ENCODE measurements at regions not wholly inside any gene's neighbourhood (a gene's known extent, or its start where the extent isn't known, plus 50 kb on each side); places are given as distances from the start of the nearest gene placed in this dataset.

- DNase-seq (ENCODE audit: low read depth, low spot score), result no peak
Observed at GRCh38 chr9:80020056-80020455, 448.3 kb downstream of the TLE4 start.

DNA sequence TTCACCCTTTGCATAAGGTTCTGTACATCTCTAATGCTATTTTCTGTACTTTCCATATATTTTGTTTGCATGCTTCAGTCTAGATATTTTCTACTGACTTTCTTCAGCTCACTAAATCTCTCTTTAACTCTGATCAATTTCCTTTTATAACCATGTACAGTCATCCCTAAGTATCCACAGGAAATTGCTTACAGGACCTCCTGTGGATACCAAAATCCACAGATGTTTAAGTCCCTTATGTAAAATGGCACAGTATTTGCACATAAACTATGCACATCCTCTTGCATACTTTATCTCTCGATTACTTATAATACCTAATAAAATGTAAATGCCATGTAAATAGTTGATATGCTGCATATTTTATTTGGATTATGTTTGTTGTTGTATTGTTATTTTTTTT, 442.1 kb downstream of the TLE4 start:
- peak; percentile 17 for DNase-seq (ENCODE audit: low read depth, low spot score)

- no peak for DNase-seq (ENCODE audit: low read depth, low spot score)
Observed at GRCh38 chr9:80012557-80013330, 441.0 kb downstream of the TLE4 start.

- no peak for DNase-seq (ENCODE audit: low read depth, low spot score)
Observed at GRCh38 chr9:80009204-80009603, 437.4 kb downstream of the TLE4 start.

GRCh38 chr9:80004714-80005113, 432.9 kb downstream of the TLE4 start:
- DNase-seq (ENCODE audit: low read depth, low spot score), result no peak

DNA sequence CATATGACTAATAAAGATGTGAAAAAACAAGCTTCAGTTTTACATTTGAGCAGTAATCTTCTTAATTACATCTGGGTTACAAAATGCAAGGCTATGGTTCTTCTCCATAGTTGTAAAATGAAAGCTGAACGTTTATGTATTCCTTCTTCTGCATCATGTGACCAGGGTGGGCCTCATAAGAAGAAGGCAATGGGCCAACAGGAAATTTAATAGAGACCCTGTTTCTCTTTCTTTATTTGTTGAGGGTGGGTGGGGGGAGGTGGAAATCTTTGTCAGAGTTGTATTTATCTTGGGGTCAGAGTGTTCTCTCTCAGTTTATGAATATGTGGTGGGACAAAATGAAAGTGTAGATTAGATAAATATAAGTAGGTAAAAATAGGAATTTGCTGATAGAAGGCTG, 418.8 kb downstream of the TLE4 start:
- no peak for DNase-seq (ENCODE audit: low read depth, low spot score)

GRCh38 chr9:79989079-79989478, 417.3 kb downstream of the TLE4 start:
- no peak for DNase-seq (ENCODE audit: low read depth, low spot score)

GRCh38 chr9:79988126-79988525, 416.4 kb downstream of the TLE4 start:
- no peak for DNase-seq (ENCODE audit: low read depth, low spot score)

DNA sequence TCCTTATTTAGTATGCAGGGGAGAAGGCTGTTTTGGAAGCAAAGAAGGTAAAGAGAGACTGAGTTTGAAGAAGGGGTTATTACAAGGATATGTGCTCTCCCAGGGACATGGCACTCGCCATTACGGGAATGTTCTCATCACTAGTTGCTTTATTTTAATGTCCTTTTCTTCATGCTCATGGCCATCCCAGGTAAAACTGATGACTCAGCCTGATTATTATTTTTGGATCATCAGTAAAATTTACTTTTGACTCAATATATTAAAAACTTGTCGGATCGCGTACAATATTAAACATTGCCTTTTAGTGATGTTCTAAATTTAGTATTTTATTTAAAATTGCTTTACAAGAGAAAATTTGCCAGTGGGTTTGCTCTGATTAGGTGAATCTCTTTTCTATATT, 414.7 kb downstream of the TLE4 start:
- DNase-seq (ENCODE audit: low read depth, low spot score), result no peak

- DNase-seq (ENCODE audit: low read depth, low spot score), result no peak
Observed at GRCh38 chr9:79985772-79986171, 414.0 kb downstream of the TLE4 start.

GRCh38 chr9:79985264-79985663, 413.5 kb downstream of the TLE4 start:
- no peak for DNase-seq (ENCODE audit: low read depth, low spot score)

DNA sequence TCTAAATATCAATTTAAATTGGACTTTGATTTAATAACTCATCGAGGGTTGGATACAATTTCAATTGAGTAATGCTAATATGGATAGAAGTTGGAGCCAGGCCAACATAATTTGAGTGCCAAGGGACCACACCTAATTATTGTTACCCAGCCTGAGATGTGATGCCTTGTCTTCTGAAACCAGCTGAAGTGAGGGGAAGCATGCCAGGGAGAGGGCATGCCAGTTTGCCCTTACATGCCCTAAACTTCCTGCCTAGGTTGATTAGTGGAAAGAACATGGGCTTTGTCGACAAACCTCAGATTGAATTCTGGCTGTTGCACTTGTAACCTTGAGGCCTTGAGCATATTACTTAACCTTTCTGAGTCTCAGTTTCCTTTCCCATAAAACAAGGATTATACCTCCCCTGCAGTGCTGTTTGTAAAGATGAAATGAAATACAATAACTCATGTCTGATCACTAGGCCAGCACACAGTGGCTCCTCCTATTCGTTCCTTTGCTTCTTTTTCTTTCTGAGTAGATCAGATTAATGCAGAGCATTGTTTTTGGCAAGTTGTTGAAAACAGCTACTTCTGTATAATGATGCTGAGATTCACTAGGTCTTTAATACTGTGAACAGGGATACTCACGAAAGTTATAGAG, 412.8 kb downstream of the TLE4 start:
- no peak for DNase-seq (ENCODE audit: low read depth, low spot score)

- peak; percentile 56 for DNase-seq (ENCODE audit: low read depth, low spot score)
Observed at GRCh38 chr9:79980432-79980831, 408.7 kb downstream of the TLE4 start.

DNA sequence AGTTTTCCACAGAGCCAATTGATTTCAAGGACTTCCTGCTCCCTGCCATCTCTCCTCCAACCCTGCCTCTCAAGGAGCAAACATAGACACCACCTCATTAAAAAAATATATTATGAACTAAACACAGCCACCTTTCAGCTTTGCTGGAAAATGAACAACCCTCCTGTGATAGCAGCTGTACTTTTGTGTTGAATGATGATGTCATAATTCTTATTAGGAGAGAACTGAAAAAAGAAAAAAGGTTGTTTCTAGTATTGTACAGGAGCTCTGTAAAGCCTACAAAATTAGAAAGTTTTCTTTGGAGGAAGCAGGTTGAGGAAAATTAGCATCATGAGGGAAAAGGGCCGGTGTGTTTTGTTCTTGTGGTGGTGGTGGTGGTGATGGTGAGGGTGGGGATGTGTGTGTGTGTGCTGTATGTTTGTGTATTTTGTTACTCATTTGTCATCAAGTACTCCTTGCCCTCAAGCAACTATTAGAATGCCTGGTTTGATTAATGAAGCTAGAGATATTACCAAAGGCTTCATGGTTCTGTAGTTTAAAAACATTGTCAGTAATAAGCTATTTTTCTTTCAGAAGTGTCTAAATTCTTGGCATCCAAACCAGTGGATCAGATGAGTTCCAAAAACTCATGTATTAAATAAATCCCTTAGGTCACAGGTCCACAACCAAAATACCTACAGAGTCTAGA, 405.9 kb downstream of the TLE4 start:
- no peak for DNase-seq (ENCODE audit: low read depth, low spot score)

- DNase-seq (ENCODE audit: low read depth, low spot score), result no peak
Observed at GRCh38 chr9:79977074-79977435, 405.3 kb downstream of the TLE4 start.

GRCh38 chr9:79976257-79977073, 404.7 kb downstream of the TLE4 start:
- DNase-seq (ENCODE audit: low read depth, low spot score), result no peak

DNA sequence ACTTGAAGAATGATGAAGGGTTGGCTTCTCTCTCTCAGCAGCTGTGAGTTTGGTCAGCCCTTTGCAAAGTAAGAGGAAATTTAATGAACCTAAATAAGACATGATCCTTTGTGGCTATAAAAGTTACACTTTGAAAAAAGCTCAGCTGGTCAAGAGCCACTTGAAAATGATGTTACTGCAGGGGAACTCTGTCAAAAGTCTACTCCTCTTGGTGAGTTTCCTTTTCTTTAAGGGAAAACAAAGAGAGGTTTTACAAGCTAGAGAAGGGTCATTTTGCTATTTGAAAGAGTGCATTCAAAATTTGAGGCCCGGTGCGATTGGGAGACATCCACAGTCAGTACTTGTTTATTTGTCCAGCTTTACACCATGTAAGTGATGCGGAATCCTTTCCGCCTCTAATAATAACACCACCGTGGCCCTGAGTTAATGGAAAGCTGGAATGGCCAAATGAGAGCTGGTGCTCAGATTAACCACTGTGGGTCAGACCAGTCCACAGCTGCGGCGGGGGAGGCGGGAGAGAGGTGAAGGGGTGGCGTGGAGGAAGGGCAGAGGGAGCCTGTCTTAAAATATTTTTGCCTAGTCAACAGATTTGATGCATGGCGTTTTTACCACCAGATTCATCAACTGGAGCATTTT, 404.0 kb downstream of the TLE4 start:
- peak; percentile 15 for DNase-seq (ENCODE audit: low read depth, low spot score)

DNA sequence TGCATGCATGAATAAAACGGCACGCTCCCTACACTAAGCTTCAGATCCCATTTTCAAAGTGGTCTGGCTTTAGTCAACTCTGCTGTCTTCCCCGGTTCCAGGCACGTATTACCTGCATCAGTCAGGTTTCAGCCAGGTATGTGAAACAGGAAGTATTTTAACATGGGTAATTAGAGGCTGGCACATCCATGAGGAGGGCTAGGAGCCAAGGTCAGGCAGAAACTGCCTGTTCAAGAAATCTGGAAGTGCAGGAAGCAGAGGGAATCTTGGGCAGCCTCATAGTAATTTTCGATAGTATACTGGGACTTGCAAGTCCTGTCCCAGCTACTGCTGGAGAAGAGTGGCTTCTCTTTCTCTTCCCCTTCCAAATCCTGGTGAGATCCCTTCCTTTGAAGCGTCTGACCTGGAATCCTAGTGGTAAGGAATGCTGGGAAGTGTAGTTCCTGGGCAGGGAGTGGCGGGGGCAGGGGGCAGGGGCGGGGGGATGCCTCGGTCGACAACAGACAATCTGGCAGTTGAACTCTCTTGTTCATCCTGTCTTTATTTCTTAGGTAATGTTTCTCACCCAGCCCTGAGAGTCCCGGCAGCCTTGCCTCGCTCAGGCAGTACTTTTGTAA, 403.1 kb downstream of the TLE4 start:
- no peak for DNase-seq (ENCODE audit: low read depth, low spot score)

- no peak for DNase-seq (ENCODE audit: low read depth, low spot score)
Observed at GRCh38 chr9:79973627-79974026, 401.9 kb downstream of the TLE4 start.

- no peak for DNase-seq (ENCODE audit: low read depth, low spot score)
Observed at GRCh38 chr9:79970146-79970425, 398.3 kb downstream of the TLE4 start.

GRCh38 chr9:79969393-79970145, 397.8 kb downstream of the TLE4 start:
- DNase-seq (ENCODE audit: low read depth, low spot score), result no peak

All from smooth muscle cell of the brain vasculature (primary cell).